Mesendoderm (in vitro differentiated cells): ENCODE measurements at regions not wholly inside any gene's neighbourhood (a gene's known extent, or its start where the extent isn't known, plus 50 kb on each side); places are given as distances from the start of the nearest gene placed in this dataset.

Experiments
- DNase-seq: peaks from one replicate; pipeline ENCODE4 v3.0.0; 2013
- H2AK5ac ChIP-seq: 2 replicates; pipeline ENCODE4 v1.6.1; 2013; ENCODE audit warnings: low read length, inconsistent platforms
- H2BK120ac ChIP-seq: 2 replicates; pipeline ENCODE4 v1.6.1; 2013; ENCODE audit warnings: low read depth, mild to moderate bottlenecking, low read length, moderate library complexity, mixed read lengths
- H2BK15ac ChIP-seq: replicated peaks from 2 replicates; pipeline ENCODE4 v1.6.1; 2013; ENCODE audit warnings: low read depth, mild to moderate bottlenecking, moderate library complexity
- H2BK5ac ChIP-seq: 2 replicates; pipeline ENCODE4 v1.6.1; 2013; ENCODE audit warnings: low read length, inconsistent platforms
- H3K18ac ChIP-seq: 2 replicates; pipeline ENCODE4 v1.6.1; 2013; ENCODE audit warnings: mild to moderate bottlenecking, low read length, mixed read lengths
- H3K23ac ChIP-seq: one replicate; pipeline ENCODE4 v1.6.1; 2013; ENCODE audit warnings: low read length
- H3K27ac ChIP-seq: 2 replicates; pipeline ENCODE4 v1.5.1; 2013; ENCODE audit warnings: low read depth, mild to moderate bottlenecking, inconsistent platforms, low read length, moderate library complexity
- H3K27me3 ChIP-seq: 2 replicates; pipeline ENCODE4 v1.6.1; 2013; ENCODE audit warnings: low read length, control low read depth, mild to moderate bottlenecking, inconsistent platforms; ENCODE audit not compliant: insufficient read depth, poor library complexity
- H3K36me3 ChIP-seq: 2 replicates; pipeline ENCODE4 v1.6.1; 2013; ENCODE audit warnings: low read length, inconsistent platforms; ENCODE audit not compliant: control insufficient read depth, insufficient read depth
- H3K4ac ChIP-seq: one replicate; pipeline ENCODE4 v1.6.1; 2013; ENCODE audit warnings: low read depth, mild to moderate bottlenecking, low read length, moderate library complexity
- H3K4me1 ChIP-seq: 2 replicates; pipeline ENCODE4 v1.6.1; 2013; ENCODE audit warnings: low read depth, low read length, inconsistent platforms; ENCODE audit not compliant: control insufficient read depth
- H3K4me2 ChIP-seq: 2 replicates; pipeline ENCODE4 v1.6.1; 2013; ENCODE audit warnings: low read length
- H3K4me3 ChIP-seq: 2 replicates; pipeline ENCODE4 v1.5.1; 2013; ENCODE audit warnings: mild to moderate bottlenecking, low read length
- H3K56ac ChIP-seq: one replicate; pipeline ENCODE4 v1.6.1; 2013; ENCODE audit warnings: low read length
- H3K79me1 ChIP-seq: 2 replicates; pipeline ENCODE4 v1.6.1; 2013; ENCODE audit warnings: low read length, inconsistent platforms
- H3K79me2 ChIP-seq: 2 replicates; pipeline ENCODE4 v1.6.1; 2013; ENCODE audit warnings: mild to moderate bottlenecking, low read length; ENCODE audit not compliant: control insufficient read depth, insufficient read depth
- H3K9ac ChIP-seq: 2 replicates; pipeline ENCODE4 v1.6.1; 2013; ENCODE audit warnings: low read length, inconsistent platforms
- H4K5ac ChIP-seq: one replicate; pipeline ENCODE4 v1.6.1; 2013; ENCODE audit warnings: low read length
- H4K8ac ChIP-seq: one replicate; pipeline ENCODE4 v1.6.1; 2013; ENCODE audit warnings: low read depth, mild to moderate bottlenecking, control low read depth, low read length, moderate library complexity
- WGBS: extraction: QIAGEN DNeasy Blood & Tissue Kit; methylation state at CpG from one replicate; pipeline ENCODE4 v1.1.7; 2013; ENCODE audit warnings: low lambda C conversion rate, missing lambda C conversion rate; ENCODE audit not compliant: insufficient coverage; ENCODE audit errors: extremely low coverage; 5-methylcytosine and 5-hydroxymethylcytosine counted together

GRCh38 chr2:116877944-116878343 lies 936.5 kb upstream of the DDX18 start:
- no CpG with 5 or more reads among the region's 2 CpGs for WGBS
- H2BK120ac ChIP-seq = no peak overlapping the region
- no peaks in the 10 kb centered on the region for H3K4me1 ChIP-seq
- H3K27ac ChIP-seq = no peak overlapping the region
- no peaks in the 10 kb centered on the region for H3K79me1 ChIP-seq
- H3K56ac ChIP-seq = no peak overlapping the region
- H3K4me3 ChIP-seq = no peak overlapping the region
- no peaks in the 10 kb centered on the region for H3K27me3 ChIP-seq
- no peak overlapping the region for H2BK15ac ChIP-seq
- no peak overlapping the region for H2AK5ac ChIP-seq
- H3K79me2 ChIP-seq = no peaks in the 10 kb centered on the region
- H3K18ac ChIP-seq = no peak overlapping the region
- H3K23ac ChIP-seq = no peak overlapping the region
- H4K5ac ChIP-seq = no peak overlapping the region
- DNase-seq = no peak
- H3K4me2 ChIP-seq = no peak overlapping the region
- no peak overlapping the region for H3K9ac ChIP-seq
- H3K36me3 ChIP-seq = no peaks in the 10 kb centered on the region
- H3K4ac ChIP-seq = no peak overlapping the region
- H2BK5ac ChIP-seq = no peak overlapping the region
- no peak overlapping the region for H4K8ac ChIP-seq

GRCh38 chr2:116879650-116880160 lies 934.8 kb upstream of the DDX18 start:
- Histone ChIP-seq H3K4me1 (no peaks in the 10 kb centered on the region), H4K5ac (no peak overlapping the region), H3K27me3 (no peaks in the 10 kb centered on the region), H3K36me3 (no peaks in the 10 kb centered on the region), H3K4ac (no peak overlapping the region), H2BK5ac (no peak overlapping the region), H3K27ac (no peak overlapping the region), H3K4me3 (no peak overlapping the region), H3K9ac (no peak overlapping the region), H4K8ac (no peak overlapping the region), H3K4me2 (no peak overlapping the region), H2BK15ac (no peak overlapping the region), H3K79me2 (no peaks in the 10 kb centered on the region), H3K23ac (no peak overlapping the region), H3K56ac (no peak overlapping the region), H3K79me1 (no peaks in the 10 kb centered on the region), H3K18ac (no peak overlapping the region), H2BK120ac (no peak overlapping the region), H2AK5ac (no peak overlapping the region)
- no CpG with 5 or more reads among the region's 2 CpGs for WGBS
- DNase-seq = no peak

GRCh38 chr2:116891191-116891590 lies 923.3 kb upstream of the DDX18 start:
- Histone ChIP-seq H3K4me2 (no peak overlapping the region), H3K18ac (no peak overlapping the region), H3K4ac (no peak overlapping the region), H3K23ac (no peak overlapping the region), H3K9ac (no peak overlapping the region), H4K8ac (no peak overlapping the region), H2BK15ac (no peak overlapping the region), H3K36me3 (no peaks in the 10 kb centered on the region), H3K79me1 (no peaks in the 10 kb centered on the region), H4K5ac (no peak overlapping the region), H2BK120ac (no peak overlapping the region), H3K79me2 (no peaks in the 10 kb centered on the region), H3K56ac (no peak overlapping the region), H3K27me3 (no peaks in the 10 kb centered on the region), H2AK5ac (no peak overlapping the region), H3K4me3 (no peak overlapping the region), H3K27ac (no peak overlapping the region), H3K4me1 (no peaks in the 10 kb centered on the region), H2BK5ac (no peak overlapping the region)
- no CpG with 5 or more reads among the region's 1 CpG for WGBS
- no peak for DNase-seq

- H3K4me3 ChIP-seq = no peak overlapping the region
- no peak overlapping the region for H3K9ac ChIP-seq
- no peak overlapping the region for H4K5ac ChIP-seq
- no peak overlapping the region for H3K4me2 ChIP-seq
- no peaks in the 10 kb centered on the region for H3K27me3 ChIP-seq
- H3K4me1 ChIP-seq = no peaks in the 10 kb centered on the region
- no peaks in the 10 kb centered on the region for H3K79me1 ChIP-seq
- no peak overlapping the region for H3K56ac ChIP-seq
- DNase-seq = no peak
- no peak overlapping the region for H3K23ac ChIP-seq
- H2BK5ac ChIP-seq = no peak overlapping the region
- no peaks in the 10 kb centered on the region for H3K79me2 ChIP-seq
- H2AK5ac ChIP-seq = no peak overlapping the region
- H2BK15ac ChIP-seq = no peak overlapping the region
- H2BK120ac ChIP-seq = no peak overlapping the region
- no peak overlapping the region for H3K27ac ChIP-seq
- no peak overlapping the region for H3K18ac ChIP-seq
- H3K4ac ChIP-seq = no peak overlapping the region
- no peak overlapping the region for H4K8ac ChIP-seq
- H3K36me3 ChIP-seq = no peaks in the 10 kb centered on the region
Measured at GRCh38 chr2:116911540-116911939, 903.0 kb upstream of the DDX18 start.

- Histone ChIP-seq H3K18ac (no peak overlapping the region), H3K27me3 (no peaks in the 10 kb centered on the region), H3K79me1 (no peaks in the 10 kb centered on the region), H3K27ac (no peak overlapping the region), H3K36me3 (no peaks in the 10 kb centered on the region), H3K4ac (no peak overlapping the region), H2AK5ac (no peak overlapping the region), H4K5ac (no peak overlapping the region), H3K4me3 (no peak overlapping the region), H2BK5ac (no peak overlapping the region), H3K56ac (no peak overlapping the region), H2BK15ac (no peak overlapping the region), H3K4me1 (no peaks in the 10 kb centered on the region), H3K23ac (no peak overlapping the region), H3K9ac (no peak overlapping the region), H3K79me2 (no peaks in the 10 kb centered on the region), H4K8ac (no peak overlapping the region), H3K4me2 (no peak overlapping the region), H2BK120ac (no peak overlapping the region)
- no CpG with 5 or more reads among the region's 1 CpG for WGBS
- no peak for DNase-seq
Measured at GRCh38 chr2:116915673-116916072, 898.8 kb upstream of the DDX18 start.

- Histone ChIP-seq H2BK5ac (no peak overlapping the region), H4K5ac (no peak overlapping the region), H2BK120ac (no peak overlapping the region), H3K79me1 (no peaks in the 10 kb centered on the region), H3K79me2 (no peaks in the 10 kb centered on the region), H3K9ac (no peak overlapping the region), H3K4me3 (no peak overlapping the region), H3K18ac (no peak overlapping the region), H3K27me3 (no peaks in the 10 kb centered on the region), H3K4me1 (no peaks in the 10 kb centered on the region), H3K4me2 (no peak overlapping the region), H3K56ac (no peak overlapping the region), H2AK5ac (no peak overlapping the region), H3K23ac (no peak overlapping the region), H4K8ac (no peak overlapping the region), H3K36me3 (no peaks in the 10 kb centered on the region), H3K27ac (no peak overlapping the region), H3K4ac (no peak overlapping the region), H2BK15ac (no peak overlapping the region)
- DNase-seq = no peak
Measured at GRCh38 chr2:116917196-116917595, 897.3 kb upstream of the DDX18 start.
